K562 (cell line): ENCODE measurements at regions not wholly inside any gene's neighbourhood (a gene's known extent, or its start where the extent isn't known, plus 50 kb on each side); places are given as distances from the start of the nearest gene placed in this dataset.

Experiments
- ATAC-seq: fragments of 200-7000 bp; cut with Tn5 transposase; 3 replicates; pipeline ENCODE4 v1.9.1; 2020; ENCODE audit warnings: moderate library complexity
- BruUV-seq: library from RNA; stranded (reverse); fragments of 400-500 nt; replicated peaks from 2 replicates; lab custom pipeline; 2021; lab: Mats Ljungman, UMichigan
- CTCF ChIA-PET: fragments of 300-600 bp; formaldehyde crosslinking; extraction: SDS; loops from one replicate; lab custom pipeline; 2021; ENCODE audit warnings: low intra/inter-chr PET ratio; lab: Yijun Ruan, JAX
- POLR2A ChIA-PET: fragments of 300-600, 350-650 bp; sonication (Branson Sonifier 250); formaldehyde crosslinking; extraction: SDS; loops from one replicate; lab custom pipeline; 2021; ENCODE audit warnings: antibody characterized with exemption, inconsistent platforms; lab: Yijun Ruan, JAX
- DNase-seq, 4 experiments: peaks; one replicate each; pipeline versions ENCODE4 v3.0.0 to v3.0.0-alpha.2; 2011 to 2018; ENCODE audit warnings: low spot score in 3 of 4, mixed read lengths in 3 of 4; ENCODE audit errors: extremely low read depth in 1 of 4
- FAIRE-seq: peaks from 2 replicates; lab custom pipeline; 2011; peaks lifted over from hg19 to GRCh38; lab: Jason Lieb, UNC
- H2AFZ ChIP-seq: 2 replicates; pipeline ENCODE4 v1.6.0; 2011; ENCODE audit warnings: low read depth, low read length, control low read depth, inconsistent platforms
- H3K27ac ChIP-seq: fragments of 200-600 bp; 3 replicates; pipeline ENCODE4 v1.8.0; 2011; ENCODE audit warnings: low read depth, mild to moderate bottlenecking, control low read depth, inconsistent platforms, low read length, moderate library complexity, mixed read lengths; ENCODE audit errors: extremely low read depth
- H3K27me3 ChIP-seq, 2 experiments: fragments of 300-600 bp in 1 of 2; 2 replicates in 1 of 2; 3 replicates in 1 of 2; pipeline versions ENCODE4 v1.6.0 to v1.8.0; 2011; ENCODE audit warnings: inconsistent platforms in 2 of 2, low read length in 2 of 2, mild to moderate bottlenecking in 1 of 2, mixed read lengths in 1 of 2, moderate library complexity in 1 of 2; ENCODE audit not compliant: control insufficient read depth in 2 of 2, insufficient read depth in 2 of 2
- H3K36me3 ChIP-seq: fragments of 300-600 bp; 3 replicates; pipeline ENCODE4 v1.8.0; 2011; ENCODE audit warnings: mild to moderate bottlenecking, low read length, inconsistent platforms; ENCODE audit not compliant: control insufficient read depth, insufficient read depth
- H3K4me1 ChIP-seq, 2 experiments: fragments of 200-600 bp in 1 of 2; replicated peaks in 1 of 2; 2 replicates in 1 of 2; 3 replicates in 1 of 2; pipeline versions ENCODE4 v1.5.1 to v1.8.0; 2011; ENCODE audit warnings: inconsistent platforms in 2 of 2, low read length in 2 of 2, mild to moderate bottlenecking in 1 of 2, mixed read lengths in 1 of 2, moderate library complexity in 1 of 2; ENCODE audit not compliant: control insufficient read depth in 2 of 2, insufficient read depth in 2 of 2
- H3K4me2 ChIP-seq: 2 replicates; pipeline ENCODE4 v1.6.1; 2011; ENCODE audit warnings: low read length, control low read depth, inconsistent platforms, mixed read lengths; ENCODE audit not compliant: insufficient read depth
- H3K4me3 ChIP-seq: fragments of 200-600 bp; sonication (generic), shearing (Covaris generic); 2 replicates; pipeline ENCODE4 v1.5.1; 2016; ENCODE audit warnings: control low read depth, inconsistent platforms
- H3K79me2 ChIP-seq: fragments of 200-600 bp; 3 replicates; pipeline ENCODE4 v1.8.0; 2011; ENCODE audit warnings: low read length, inconsistent platforms; ENCODE audit not compliant: control insufficient read depth, insufficient read depth
- H3K9ac ChIP-seq, 2 experiments: 2 replicates each; pipeline versions ENCODE4 v1.6.0 to v1.6.1; 2011; ENCODE audit warnings: low read depth in 2 of 2, low read length in 2 of 2, control low read depth in 1 of 2, inconsistent platforms in 1 of 2, mild to moderate bottlenecking in 1 of 2, mixed read lengths in 1 of 2; ENCODE audit not compliant: insufficient read depth in 1 of 2
- H3K9me1 ChIP-seq: one replicate; pipeline ENCODE4 v1.6.0; 2011; ENCODE audit warnings: inconsistent platforms, mild to moderate bottlenecking, low read length, moderate library complexity; ENCODE audit not compliant: control insufficient read depth, insufficient read depth
- H3K9me3 ChIP-seq: replicated peaks from 2 replicates; pipeline ENCODE4 v1.5.1; 2011; ENCODE audit warnings: low read depth, low read length, inconsistent platforms; ENCODE audit not compliant: control insufficient read depth, insufficient read depth
- H4K20me1 ChIP-seq: replicated peaks from 2 replicates; pipeline ENCODE4 v1.6.1; 2011; ENCODE audit warnings: low read length, inconsistent platforms, mixed read lengths; ENCODE audit not compliant: control insufficient read depth, insufficient read depth
- BACH1 ChIP-seq: fragments of 200-800 bp; sonication (Bioruptor generic); IDR thresholded peaks from 2 replicates; pipeline ENCODE4 v1.6.1; 2016; ENCODE audit warnings: missing genetic modification characterization, missing compliant biosample characterization
- CBX3 ChIP-seq, 2 experiments: IDR thresholded peaks; 1 replicate in 1 of 2; 2 replicates in 1 of 2; pipeline ENCODE4 v1.6.1; 2012; ENCODE audit warnings: inconsistent platforms in 2 of 2, low read length in 2 of 2, borderline replicate concordance in 1 of 2, control low read depth in 1 of 2
- ELF4 ChIP-seq: fragments of 450-650 bp; formaldehyde crosslinking; IDR thresholded peaks from 2 replicates; pipeline ENCODE4 v1.4.0; 2022; ENCODE audit warnings: missing genetic modification characterization
- HDAC6 ChIP-seq: IDR thresholded peaks from 2 replicates; pipeline ENCODE4 v1.6.1; 2012; ENCODE audit warnings: low read depth, mild to moderate bottlenecking, control low read depth, inconsistent platforms, low read length, moderate library complexity
- LEF1 ChIP-seq: fragments of 450-650 bp; IDR thresholded peaks from 2 replicates; pipeline ENCODE4 v1.6.1; 2016; ENCODE audit warnings: mild to moderate bottlenecking
- NR2C2 ChIP-seq, 2 experiments: fragments of 200-800 bp in 1 of 2; sonication (Bioruptor generic) in 1 of 2; sonication (generic) in 1 of 2; formaldehyde crosslinking in 1 of 2; IDR thresholded peaks; 2 replicates each; pipeline versions ENCODE4 v1.6.1 to v1.8.0; 2016 to 2022; ENCODE audit warnings: mild to moderate bottlenecking in 1 of 2, missing compliant biosample characterization in 1 of 2, missing genetic modification characterization in 1 of 2, missing genetic modification reagents in 1 of 2
- ZBTB8A ChIP-seq: fragments of 450-650 bp; IDR thresholded peaks from 2 replicates; pipeline ENCODE4 v1.6.1; 2018; ENCODE audit warnings: mild to moderate bottlenecking, moderate library complexity; ENCODE audit not compliant: partially characterized antibody
- WGBS: fragments of 100-300 bp; shearing (Covaris generic); methylation state at CpG from one replicate; pipeline ENCODE4 v1.1.6; 2016; ENCODE audit warnings: low coverage, mixed read lengths; ENCODE audit not compliant: insufficient coverage; ENCODE audit errors: missing lambda C conversion rate; 5-methylcytosine and 5-hydroxymethylcytosine counted together
- in situ Hi-C: fragments of 300-500 bp; cut with MboI; formaldehyde crosslinking; loops from 4 replicates; pipeline ENCODE4 v1.15.0; 2018; ENCODE audit warnings: inconsistent platforms, mixed read lengths
- intact Hi-C: fragments of 100-400 bp; cut with micrococcal nuclease; formaldehyde crosslinking; loops from 2 replicates; pipeline ENCODE4 v1.14.2; 2022
- TF ChIP-seq, protein P1 (sequence below): fragments of 200-600 bp; sonication (generic); IDR thresholded peaks from one replicate; pipeline ENCODE4 v1.6.1; 2012; ENCODE audit warnings: mild to moderate bottlenecking, low read depth, low read length, inconsistent platforms
- TF ChIP-seq, protein P2 (sequence below): fragments of 250-450 bp; sonication (Bioruptor Pico); IDR thresholded peaks from 2 replicates; pipeline ENCODE4 v1.5.0; 2021; ENCODE audit warnings: mild to moderate bottlenecking, borderline replicate concordance

DNA sequence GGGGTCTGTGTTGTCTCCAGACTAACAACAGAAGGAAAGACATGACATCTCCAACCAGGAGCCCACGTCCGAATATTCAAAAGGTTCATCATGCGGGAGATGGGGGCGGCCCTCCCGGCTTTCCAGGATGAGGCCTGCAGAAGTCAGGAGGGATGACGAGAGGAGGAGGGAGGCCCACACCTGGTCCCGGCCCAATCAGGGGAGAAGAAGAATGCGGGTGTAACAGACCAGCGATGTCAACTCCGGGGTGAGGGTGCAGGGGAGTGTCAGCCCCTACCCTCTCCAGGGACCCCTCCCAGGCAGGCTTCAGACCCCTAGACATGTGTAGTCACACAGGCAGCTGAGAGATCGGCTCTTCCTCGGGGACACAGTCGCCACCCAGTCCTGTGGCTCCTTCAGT, 275.3 kb upstream of the ZNF507 start:
- no peaks in the 10 kb centered on the region for H3K9me3 ChIP-seq
- in situ Hi-C loops (no loop called here), intact Hi-C loops (no loop called here)
- BruUV-seq = no TSS peak
- ChIA-PET CTCF (no interaction called here), POLR2A (no interaction called here)
- no peaks in the 10 kb centered on the region for H3K36me3 ChIP-seq
- H3K4me3 ChIP-seq = no peak overlapping the region
- ATAC-seq (no peak), DNase-seq (no peak), FAIRE-seq (no peak)
- H4K20me1 ChIP-seq = no peaks in the 10 kb centered on the region
- peaks cover 0 to 8% of the 10 kb centered on the region in 2 experiments; a peak in 2 of 5 replicates for H3K27me3 ChIP-seq
- no peak overlapping the region for H3K9ac ChIP-seq
- no peak overlapping the region for H3K27ac ChIP-seq
- H3K4me2 ChIP-seq = no peak overlapping the region
- 0% methylated on average over 13 of the region's 13 CpGs for WGBS
- H2AFZ ChIP-seq = no peak overlapping the region
- H3K4me1 ChIP-seq = no peaks in the 10 kb centered on the region
- H3K79me2 ChIP-seq = no peaks in the 10 kb centered on the region
- H3K9me1 ChIP-seq = no peaks in the 10 kb centered on the region
- TF ChIP-seq, protein P1, sequence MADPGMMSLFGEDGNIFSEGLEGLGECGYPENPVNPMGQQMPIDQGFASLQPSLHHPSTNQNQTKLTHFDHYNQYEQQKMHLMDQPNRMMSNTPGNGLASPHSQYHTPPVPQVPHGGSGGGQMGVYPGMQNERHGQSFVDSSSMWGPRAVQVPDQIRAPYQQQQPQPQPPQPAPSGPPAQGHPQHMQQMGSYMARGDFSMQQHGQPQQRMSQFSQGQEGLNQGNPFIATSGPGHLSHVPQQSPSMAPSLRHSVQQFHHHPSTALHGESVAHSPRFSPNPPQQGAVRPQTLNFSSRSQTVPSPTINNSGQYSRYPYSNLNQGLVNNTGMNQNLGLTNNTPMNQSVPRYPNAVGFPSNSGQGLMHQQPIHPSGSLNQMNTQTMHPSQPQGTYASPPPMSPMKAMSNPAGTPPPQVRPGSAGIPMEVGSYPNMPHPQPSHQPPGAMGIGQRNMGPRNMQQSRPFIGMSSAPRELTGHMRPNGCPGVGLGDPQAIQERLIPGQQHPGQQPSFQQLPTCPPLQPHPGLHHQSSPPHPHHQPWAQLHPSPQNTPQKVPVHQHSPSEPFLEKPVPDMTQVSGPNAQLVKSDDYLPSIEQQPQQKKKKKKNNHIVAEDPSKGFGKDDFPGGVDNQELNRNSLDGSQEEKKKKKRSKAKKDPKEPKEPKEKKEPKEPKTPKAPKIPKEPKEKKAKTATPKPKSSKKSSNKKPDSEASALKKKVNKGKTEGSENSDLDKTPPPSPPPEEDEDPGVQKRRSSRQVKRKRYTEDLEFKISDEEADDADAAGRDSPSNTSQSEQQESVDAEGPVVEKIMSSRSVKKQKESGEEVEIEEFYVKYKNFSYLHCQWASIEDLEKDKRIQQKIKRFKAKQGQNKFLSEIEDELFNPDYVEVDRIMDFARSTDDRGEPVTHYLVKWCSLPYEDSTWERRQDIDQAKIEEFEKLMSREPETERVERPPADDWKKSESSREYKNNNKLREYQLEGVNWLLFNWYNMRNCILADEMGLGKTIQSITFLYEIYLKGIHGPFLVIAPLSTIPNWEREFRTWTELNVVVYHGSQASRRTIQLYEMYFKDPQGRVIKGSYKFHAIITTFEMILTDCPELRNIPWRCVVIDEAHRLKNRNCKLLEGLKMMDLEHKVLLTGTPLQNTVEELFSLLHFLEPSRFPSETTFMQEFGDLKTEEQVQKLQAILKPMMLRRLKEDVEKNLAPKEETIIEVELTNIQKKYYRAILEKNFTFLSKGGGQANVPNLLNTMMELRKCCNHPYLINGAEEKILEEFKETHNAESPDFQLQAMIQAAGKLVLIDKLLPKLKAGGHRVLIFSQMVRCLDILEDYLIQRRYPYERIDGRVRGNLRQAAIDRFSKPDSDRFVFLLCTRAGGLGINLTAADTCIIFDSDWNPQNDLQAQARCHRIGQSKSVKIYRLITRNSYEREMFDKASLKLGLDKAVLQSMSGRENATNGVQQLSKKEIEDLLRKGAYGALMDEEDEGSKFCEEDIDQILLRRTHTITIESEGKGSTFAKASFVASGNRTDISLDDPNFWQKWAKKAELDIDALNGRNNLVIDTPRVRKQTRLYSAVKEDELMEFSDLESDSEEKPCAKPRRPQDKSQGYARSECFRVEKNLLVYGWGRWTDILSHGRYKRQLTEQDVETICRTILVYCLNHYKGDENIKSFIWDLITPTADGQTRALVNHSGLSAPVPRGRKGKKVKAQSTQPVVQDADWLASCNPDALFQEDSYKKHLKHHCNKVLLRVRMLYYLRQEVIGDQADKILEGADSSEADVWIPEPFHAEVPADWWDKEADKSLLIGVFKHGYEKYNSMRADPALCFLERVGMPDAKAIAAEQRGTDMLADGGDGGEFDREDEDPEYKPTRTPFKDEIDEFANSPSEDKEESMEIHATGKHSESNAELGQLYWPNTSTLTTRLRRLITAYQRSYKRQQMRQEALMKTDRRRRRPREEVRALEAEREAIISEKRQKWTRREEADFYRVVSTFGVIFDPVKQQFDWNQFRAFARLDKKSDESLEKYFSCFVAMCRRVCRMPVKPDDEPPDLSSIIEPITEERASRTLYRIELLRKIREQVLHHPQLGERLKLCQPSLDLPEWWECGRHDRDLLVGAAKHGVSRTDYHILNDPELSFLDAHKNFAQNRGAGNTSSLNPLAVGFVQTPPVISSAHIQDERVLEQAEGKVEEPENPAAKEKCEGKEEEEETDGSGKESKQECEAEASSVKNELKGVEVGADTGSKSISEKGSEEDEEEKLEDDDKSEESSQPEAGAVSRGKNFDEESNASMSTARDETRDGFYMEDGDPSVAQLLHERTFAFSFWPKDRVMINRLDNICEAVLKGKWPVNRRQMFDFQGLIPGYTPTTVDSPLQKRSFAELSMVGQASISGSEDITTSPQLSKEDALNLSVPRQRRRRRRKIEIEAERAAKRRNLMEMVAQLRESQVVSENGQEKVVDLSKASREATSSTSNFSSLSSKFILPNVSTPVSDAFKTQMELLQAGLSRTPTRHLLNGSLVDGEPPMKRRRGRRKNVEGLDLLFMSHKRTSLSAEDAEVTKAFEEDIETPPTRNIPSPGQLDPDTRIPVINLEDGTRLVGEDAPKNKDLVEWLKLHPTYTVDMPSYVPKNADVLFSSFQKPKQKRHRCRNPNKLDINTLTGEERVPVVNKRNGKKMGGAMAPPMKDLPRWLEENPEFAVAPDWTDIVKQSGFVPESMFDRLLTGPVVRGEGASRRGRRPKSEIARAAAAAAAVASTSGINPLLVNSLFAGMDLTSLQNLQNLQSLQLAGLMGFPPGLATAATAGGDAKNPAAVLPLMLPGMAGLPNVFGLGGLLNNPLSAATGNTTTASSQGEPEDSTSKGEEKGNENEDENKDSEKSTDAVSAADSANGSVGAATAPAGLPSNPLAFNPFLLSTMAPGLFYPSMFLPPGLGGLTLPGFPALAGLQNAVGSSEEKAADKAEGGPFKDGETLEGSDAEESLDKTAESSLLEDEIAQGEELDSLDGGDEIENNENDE = no peak
- TF ChIP-seq BACH1 = no peak
- TF ChIP-seq LEF1 = no peak
- no peak for TF ChIP-seq HDAC6
- TF ChIP-seq, protein P2, sequence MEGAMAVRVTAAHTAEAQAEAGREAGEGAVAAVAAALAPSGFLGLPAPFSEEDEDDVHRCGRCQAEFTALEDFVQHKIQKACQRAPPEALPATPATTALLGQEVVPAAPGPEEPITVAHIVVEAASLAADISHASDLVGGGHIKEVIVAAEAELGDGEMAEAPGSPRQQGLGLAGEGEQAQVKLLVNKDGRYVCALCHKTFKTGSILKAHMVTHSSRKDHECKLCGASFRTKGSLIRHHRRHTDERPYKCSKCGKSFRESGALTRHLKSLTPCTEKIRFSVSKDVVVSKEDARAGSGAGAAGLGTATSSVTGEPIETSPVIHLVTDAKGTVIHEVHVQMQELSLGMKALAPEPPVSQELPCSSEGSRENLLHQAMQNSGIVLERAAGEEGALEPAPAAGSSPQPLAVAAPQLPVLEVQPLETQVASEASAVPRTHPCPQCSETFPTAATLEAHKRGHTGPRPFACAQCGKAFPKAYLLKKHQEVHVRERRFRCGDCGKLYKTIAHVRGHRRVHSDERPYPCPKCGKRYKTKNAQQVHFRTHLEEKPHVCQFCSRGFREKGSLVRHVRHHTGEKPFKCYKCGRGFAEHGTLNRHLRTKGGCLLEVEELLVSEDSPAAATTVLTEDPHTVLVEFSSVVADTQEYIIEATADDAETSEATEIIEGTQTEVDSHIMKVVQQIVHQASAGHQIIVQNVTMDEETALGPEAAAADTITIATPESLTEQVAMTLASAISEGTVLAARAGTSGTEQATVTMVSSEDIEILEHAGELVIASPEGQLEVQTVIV = no peak
- TF ChIP-seq NR2C2 (CRISPR knock-in tag; IDR thresholded peaks at IDR 0.05) = no peak
- no peak for TF ChIP-seq NR2C2 (tag; IDR thresholded peaks at IDR 0.05)
- TF ChIP-seq CBX3 (IDR thresholded peaks at IDR 0.05; ENCODE audit: borderline replicate concordance in 1 of 2, low read length in 2 of 2) = no peak
- TF ChIP-seq ELF4 (CRISPR knock-in tag) = no peak
- TF ChIP-seq ZBTB8A = no peak
